ENCODE measurements at regions not wholly inside any gene's neighbourhood (a gene's known extent, or its start where the extent isn't known, plus 50 kb on each side); places are given as distances from the start of the nearest gene placed in this dataset.
"Not testable (repeated sequence)": the region's sequence is repeated elsewhere in the genome, so short reads cannot be mapped to it uniquely, and the experiment has no call there.

- H3K9me3 Mint-ChIP-seq; intact Hi-C loops (cut with micrococcal nuclease); CTCF ChIA-PET; H3K9me3 ChIP-seq (ENCODE audit: control insufficient read depth in 2 of 3, low read length in 3 of 3); H3K27me3 Mint-ChIP-seq; H3K4me1 ChIP-seq (ENCODE audit: control insufficient read depth in 2 of 2, insufficient read depth in 2 of 2, low read length in 2 of 2); H3K4me3 Mint-ChIP-seq; POLR2A ChIA-PET; H3K36me3 ChIP-seq (ENCODE audit: control insufficient read depth in 2 of 3, insufficient read depth in 3 of 3, low read length in 3 of 3); H3K27me3 ChIP-seq (ENCODE audit: control insufficient read depth in 2 of 2, insufficient read depth in 2 of 2, low read length in 2 of 2); ATAC-seq; DNase-seq; H3K4me3 ChIP-seq (ENCODE audit: low read length); H3K27ac ChIP-seq (ENCODE audit: low read depth, low read length); H3K36me3 Mint-ChIP-seq; H3K27ac Mint-ChIP-seq: not testable (repeated sequence)
- H3K4me1 Mint-ChIP-seq: peaks cover 0 to 13% (median 4%) of the 10 kb centered on the region in 7 donors
Measured at GRCh38 chr3:59494969-59495368, 445.1 kb upstream of the CFAP20DC start.

DNA sequence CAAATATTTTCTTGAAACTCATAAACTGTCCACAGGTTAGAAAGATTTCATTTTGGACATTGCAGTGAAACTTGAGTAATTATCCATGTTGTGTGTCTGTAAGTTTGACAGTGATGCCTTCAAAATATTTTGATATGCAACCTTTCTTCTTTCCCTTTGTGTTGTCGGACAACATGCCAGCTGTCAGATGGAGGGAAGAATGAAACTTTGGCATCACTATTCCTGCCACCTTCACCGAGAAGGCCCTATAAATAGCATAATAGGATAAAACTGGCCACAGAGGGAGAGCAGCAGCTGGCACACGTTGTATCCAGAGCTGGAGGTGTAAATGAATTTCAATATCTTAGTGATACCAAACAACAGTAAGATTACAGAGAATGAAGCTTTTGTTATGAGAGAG, 436.7 kb upstream of the CFAP20DC start:
- ChIA-PET POLR2A (no interaction called here), CTCF (no interaction called here)
- no peak for ATAC-seq
- no peak for DNase-seq
- no peak overlapping the region for H3K4me3 ChIP-seq (ENCODE audit: low read length)
- Mint-ChIP-seq H3K27me3 (no peaks in the 10 kb centered on the region), H3K36me3 (peaks cover 0 to 17% (median 0%) of the 10 kb centered on the region in 5 donors), H3K9me3 (peaks cover 0 to 11% (median 1%) of the 10 kb centered on the region in 11 donors), H3K4me1 (peaks cover 6 to 24% (median 13%) of the 10 kb centered on the region in 7 donors), H3K27ac (no peak overlapping the region), H3K4me3 (no peak overlapping the region)
- H3K27ac ChIP-seq (ENCODE audit: low read depth, low read length): no peak overlapping the region
- no peaks in the 10 kb centered on the region for H3K36me3 ChIP-seq (ENCODE audit: control insufficient read depth in 2 of 3, insufficient read depth in 3 of 3, low read length in 3 of 3)
- no peaks in the 10 kb centered on the region for H3K9me3 ChIP-seq (ENCODE audit: control insufficient read depth in 2 of 3, low read length in 3 of 3)
- intact Hi-C loops (cut with micrococcal nuclease): no loop called here
- H3K27me3 ChIP-seq (ENCODE audit: control insufficient read depth in 2 of 2, insufficient read depth in 2 of 2, low read length in 2 of 2): no peaks in the 10 kb centered on the region
- no peaks in the 10 kb centered on the region for H3K4me1 ChIP-seq (ENCODE audit: control insufficient read depth in 2 of 2, insufficient read depth in 2 of 2, low read length in 2 of 2)

DNA sequence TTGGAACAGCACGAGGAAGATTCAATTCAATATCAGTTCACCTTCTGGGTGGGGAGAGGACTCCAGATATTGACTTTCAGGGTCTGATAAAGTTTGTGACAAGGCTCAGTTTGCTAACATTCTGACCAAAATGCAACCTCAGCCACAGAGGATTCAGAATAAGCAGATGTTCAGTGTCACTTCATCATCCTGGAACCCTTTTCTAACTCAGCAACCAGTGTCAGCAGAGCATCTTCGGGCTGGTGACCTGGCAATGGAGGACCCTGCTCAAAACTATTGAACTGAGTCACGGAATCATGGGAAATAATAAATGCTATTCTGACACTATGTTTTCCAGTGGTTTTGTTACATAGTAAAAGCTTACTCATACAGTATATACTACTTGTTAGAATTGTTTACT, 433.4 kb upstream of the CFAP20DC start:
- intact Hi-C loops (cut with micrococcal nuclease): no loop called here
- Mint-ChIP-seq H3K27me3 (no peaks in the 10 kb centered on the region), H3K27ac (no peak overlapping the region), H3K9me3 (peaks cover 0 to 8% (median 0%) of the 10 kb centered on the region in 11 donors), H3K36me3 (peaks cover 0 to 13% (median 0%) of the 10 kb centered on the region in 5 donors), H3K4me1 (peaks cover 13 to 36% (median 26%) of the 10 kb centered on the region in 7 donors), H3K4me3 (no peak overlapping the region)
- H3K27ac ChIP-seq (ENCODE audit: low read depth, low read length): no peak overlapping the region
- H3K4me1 ChIP-seq (ENCODE audit: control insufficient read depth in 2 of 2, insufficient read depth in 2 of 2, low read length in 2 of 2): no peaks in the 10 kb centered on the region
- ChIA-PET CTCF (no interaction called here), POLR2A (no interaction called here)
- ATAC-seq (no peak), DNase-seq (no peak)
- H3K9me3 ChIP-seq (ENCODE audit: control insufficient read depth in 2 of 3, low read length in 3 of 3): no peaks in the 10 kb centered on the region
- H3K36me3 ChIP-seq (ENCODE audit: control insufficient read depth in 2 of 3, insufficient read depth in 3 of 3, low read length in 3 of 3): no peaks in the 10 kb centered on the region
- H3K4me3 ChIP-seq (ENCODE audit: low read length): no peak overlapping the region
- no peaks in the 10 kb centered on the region for H3K27me3 ChIP-seq (ENCODE audit: control insufficient read depth in 2 of 2, insufficient read depth in 2 of 2, low read length in 2 of 2)

- Histone ChIP-seq H3K36me3 (ENCODE audit: control insufficient read depth in 2 of 3, insufficient read depth in 3 of 3, low read length in 3 of 3) (no peaks in the 10 kb centered on the region), H3K9me3 (ENCODE audit: control insufficient read depth in 2 of 3, low read length in 3 of 3) (no peaks in the 10 kb centered on the region), H3K27ac (ENCODE audit: low read depth, low read length) (no peak overlapping the region), H3K4me3 (ENCODE audit: low read length) (no peak overlapping the region), H3K27me3 (ENCODE audit: control insufficient read depth in 2 of 2, insufficient read depth in 2 of 2, low read length in 2 of 2) (no peaks in the 10 kb centered on the region), H3K4me1 (ENCODE audit: control insufficient read depth in 2 of 2, insufficient read depth in 2 of 2, low read length in 2 of 2) (no peaks in the 10 kb centered on the region)
- DNase-seq (no peak), ATAC-seq (no peak)
- peaks cover 13 to 31% (median 23%) of the 10 kb centered on the region in 7 donors for H3K4me1 Mint-ChIP-seq
- no peaks in the 10 kb centered on the region for H3K27me3 Mint-ChIP-seq
- POLR2A ChIA-PET: no interaction called here
- H3K36me3 Mint-ChIP-seq: peaks cover 0 to 9% (median 0%) of the 10 kb centered on the region in 5 donors
- H3K4me3 Mint-ChIP-seq: no peak overlapping the region
- intact Hi-C loops (cut with micrococcal nuclease): no loop called here
- CTCF ChIA-PET: no interaction called here
- no peak overlapping the region for H3K27ac Mint-ChIP-seq
- peaks cover 0 to 5% (median 0%) of the 10 kb centered on the region in 11 donors for H3K9me3 Mint-ChIP-seq
Measured at GRCh38 chr3:59482684-59483083, 432.9 kb upstream of the CFAP20DC start.

DNA sequence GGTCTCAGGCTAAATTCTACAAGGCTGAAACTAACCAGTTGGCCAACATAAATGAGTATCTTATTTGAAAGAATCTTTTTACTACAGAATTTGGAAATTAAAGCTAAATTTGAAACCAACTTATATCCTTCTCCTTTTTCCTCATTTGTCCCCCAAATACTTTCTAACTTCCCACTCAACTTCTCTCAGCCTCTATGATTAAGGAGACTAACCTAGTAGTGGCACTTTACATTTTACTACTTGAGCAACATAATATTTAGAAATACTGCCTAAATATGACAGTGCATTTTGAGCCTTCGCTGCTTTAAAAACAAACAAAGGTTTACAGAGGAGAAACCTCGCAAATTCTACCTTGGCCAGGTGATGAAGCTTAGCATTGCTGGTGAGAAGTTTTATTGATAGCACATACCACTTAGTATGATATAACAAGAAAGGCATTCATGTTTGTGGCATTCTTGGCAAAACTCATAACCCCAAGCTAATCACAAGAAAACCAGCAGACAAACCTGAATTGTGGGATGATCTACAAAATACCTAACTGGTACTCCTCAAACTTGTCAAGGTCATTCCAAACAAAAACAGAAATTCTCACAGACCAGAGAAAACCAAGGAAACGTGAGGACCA, 432.1 kb upstream of the CFAP20DC start:
- H3K4me3 ChIP-seq (ENCODE audit: low read length): no peak overlapping the region
- ChIA-PET CTCF (interaction anchor here (0.8 kb wide), 1 partner anchor 20 kb away, joined by 3 read pairs; no protein-coding TSS in a partner anchor), POLR2A (no interaction called here)
- H3K9me3 ChIP-seq (ENCODE audit: control insufficient read depth in 2 of 3, low read length in 3 of 3): no peaks in the 10 kb centered on the region
- DNase-seq (no peak), ATAC-seq (no peak)
- Mint-ChIP-seq H3K27me3 (no peaks in the 10 kb centered on the region), H3K27ac (no peak overlapping the region), H3K9me3 (peaks cover 0 to 6% (median 0%) of the 10 kb centered on the region in 11 donors), H3K4me3 (no peak overlapping the region), H3K36me3 (peaks cover 0 to 11% (median 0%) of the 10 kb centered on the region in 5 donors), H3K4me1 (peaks cover 12 to 23% (median 15%) of the 10 kb centered on the region in 7 donors)
- H3K4me1 ChIP-seq (ENCODE audit: control insufficient read depth in 2 of 2, insufficient read depth in 2 of 2, low read length in 2 of 2): no peaks in the 10 kb centered on the region
- H3K36me3 ChIP-seq (ENCODE audit: control insufficient read depth in 2 of 3, insufficient read depth in 3 of 3, low read length in 3 of 3): no peaks in the 10 kb centered on the region
- no peak overlapping the region for H3K27ac ChIP-seq (ENCODE audit: low read depth, low read length)
- no peaks in the 10 kb centered on the region for H3K27me3 ChIP-seq (ENCODE audit: control insufficient read depth in 2 of 2, insufficient read depth in 2 of 2, low read length in 2 of 2)
- intact Hi-C loops (cut with micrococcal nuclease): loop anchor here in 1 of 2 donors (2.0 kb wide), 1 partner anchor 31 kb away; no protein-coding TSS in a partner anchor

DNA sequence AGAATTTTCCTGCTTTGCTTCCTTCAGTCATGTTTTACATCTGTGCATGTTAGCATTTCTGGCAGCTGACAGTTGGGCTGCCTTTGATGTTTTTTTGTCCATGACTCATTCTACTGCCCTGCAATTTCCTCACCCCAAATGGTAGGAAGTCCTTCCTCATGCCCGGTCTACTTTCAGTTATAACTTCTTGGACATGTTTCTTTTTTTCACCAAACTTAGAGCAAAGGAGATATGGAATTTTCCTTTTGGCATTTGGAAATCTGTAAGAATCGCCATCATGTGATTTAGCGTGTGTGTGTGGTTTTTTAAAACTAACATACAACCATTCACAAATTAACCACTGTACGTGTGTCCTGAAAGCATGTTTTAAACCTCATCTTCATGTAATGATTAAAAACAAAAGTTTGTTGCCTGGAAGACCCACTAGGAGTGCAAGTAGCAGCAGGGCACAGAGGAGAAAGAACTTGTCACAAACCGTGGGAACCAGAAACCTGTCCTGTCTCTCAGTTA, 430.7 kb upstream of the CFAP20DC start:
- Histone ChIP-seq H3K4me1 (ENCODE audit: control insufficient read depth in 2 of 2, insufficient read depth in 2 of 2, low read length in 2 of 2) (no peaks in the 10 kb centered on the region), H3K36me3 (ENCODE audit: control insufficient read depth in 2 of 3, insufficient read depth in 3 of 3, low read length in 3 of 3) (no peaks in the 10 kb centered on the region), H3K27ac (ENCODE audit: low read depth, low read length) (no peak overlapping the region), H3K9me3 (ENCODE audit: control insufficient read depth in 2 of 3, low read length in 3 of 3) (no peaks in the 10 kb centered on the region), H3K4me3 (ENCODE audit: low read length) (no peak overlapping the region), H3K27me3 (ENCODE audit: control insufficient read depth in 2 of 2, insufficient read depth in 2 of 2, low read length in 2 of 2) (no peaks in the 10 kb centered on the region)
- Mint-ChIP-seq H3K9me3 (peaks cover 0 to 5% (median 0%) of the 10 kb centered on the region in 11 donors), H3K4me3 (peak overlapping the region in 1 of 10 donors; percentile 61), H3K27me3 (no peaks in the 10 kb centered on the region), H3K36me3 (peaks cover 0 to 9% (median 0%) of the 10 kb centered on the region in 5 donors), H3K27ac (peak overlapping the region in 2 of 9 donors; percentile 28 to 78), H3K4me1 (peaks cover 6 to 23% (median 12%) of the 10 kb centered on the region in 7 donors)
- DNase-seq: no peak
- intact Hi-C loops (cut with micrococcal nuclease): loop anchor here (1.0 to 2.0 kb wide), 2 partner anchors 29 to 30 kb away; no protein-coding TSS in a partner anchor
- POLR2A ChIA-PET: interaction anchor here (1.0 kb wide), 1 partner anchor 25 kb away, joined by 3 read pairs; no protein-coding TSS in a partner anchor
- ATAC-seq: no peak
- CTCF ChIA-PET: no interaction called here

DNA sequence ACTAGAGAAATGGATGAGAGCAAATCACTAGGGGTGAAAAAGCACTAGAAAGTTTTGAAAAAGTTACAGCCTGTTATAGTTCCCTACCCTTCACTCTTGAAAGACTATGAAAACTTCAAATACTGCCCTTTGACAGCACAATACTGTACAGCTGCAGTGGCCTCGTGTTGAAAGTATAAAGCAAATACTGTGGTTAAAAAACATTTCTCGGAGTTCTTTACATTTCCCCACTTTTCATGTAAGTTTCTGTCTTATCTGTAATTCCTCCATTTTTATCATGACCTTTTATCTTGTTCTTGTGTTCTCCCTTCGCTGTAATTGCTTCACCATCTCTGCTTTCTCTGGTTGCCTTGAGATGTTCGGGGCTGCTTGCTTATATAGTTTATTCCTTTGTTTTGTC, 423.8 kb upstream of the CFAP20DC start:
- Histone ChIP-seq H3K36me3 (ENCODE audit: control insufficient read depth in 2 of 3, insufficient read depth in 3 of 3, low read length in 3 of 3) (no peaks in the 10 kb centered on the region), H3K9me3 (ENCODE audit: control insufficient read depth in 2 of 3, low read length in 3 of 3) (no peaks in the 10 kb centered on the region), H3K27me3 (ENCODE audit: control insufficient read depth in 2 of 2, insufficient read depth in 2 of 2, low read length in 2 of 2) (no peaks in the 10 kb centered on the region), H3K27ac (ENCODE audit: low read depth, low read length) (no peak overlapping the region), H3K4me1 (ENCODE audit: control insufficient read depth in 2 of 2, insufficient read depth in 2 of 2, low read length in 2 of 2) (no peaks in the 10 kb centered on the region), H3K4me3 (ENCODE audit: low read length) (no peak overlapping the region)
- peaks cover 3 to 42% (median 5%) of the 10 kb centered on the region in 5 donors for H3K36me3 Mint-ChIP-seq
- no peak for DNase-seq
- CTCF ChIA-PET: no interaction called here
- POLR2A ChIA-PET: no interaction called here
- H3K27me3 Mint-ChIP-seq: no peaks in the 10 kb centered on the region
- H3K4me3 Mint-ChIP-seq: peak overlapping the region in 4 of 10 donors; percentile 2 to 53 (median 24)
- intact Hi-C loops (cut with micrococcal nuclease): no loop called here
- H3K9me3 Mint-ChIP-seq: peaks cover 0 to 29% (median 5%) of the 10 kb centered on the region in 11 donors
- H3K4me1 Mint-ChIP-seq: peaks cover 0 to 43% (median 35%) of the 10 kb centered on the region in 7 donors
- no peak for ATAC-seq
- H3K27ac Mint-ChIP-seq: peak overlapping the region in 8 of 9 donors; percentile 21 to 73 (median 54)
